GM21515 (cell line): ENCODE measurements at regions not wholly inside any gene's neighbourhood (a gene's known extent, or its start where the extent isn't known, plus 50 kb on each side); places are given as distances from the start of the nearest gene placed in this dataset.
"Not testable (repeated sequence)": the region's sequence is repeated elsewhere in the genome, so short reads cannot be mapped to it uniquely, and the experiment has no call there.

Experiments
- ATAC-seq: cut with Tn5 transposase; IDR thresholded peaks from one replicate; pipeline ENCODE4 v1.9.1; 2021; ENCODE audit not compliant: unreplicated experiment

DNA sequence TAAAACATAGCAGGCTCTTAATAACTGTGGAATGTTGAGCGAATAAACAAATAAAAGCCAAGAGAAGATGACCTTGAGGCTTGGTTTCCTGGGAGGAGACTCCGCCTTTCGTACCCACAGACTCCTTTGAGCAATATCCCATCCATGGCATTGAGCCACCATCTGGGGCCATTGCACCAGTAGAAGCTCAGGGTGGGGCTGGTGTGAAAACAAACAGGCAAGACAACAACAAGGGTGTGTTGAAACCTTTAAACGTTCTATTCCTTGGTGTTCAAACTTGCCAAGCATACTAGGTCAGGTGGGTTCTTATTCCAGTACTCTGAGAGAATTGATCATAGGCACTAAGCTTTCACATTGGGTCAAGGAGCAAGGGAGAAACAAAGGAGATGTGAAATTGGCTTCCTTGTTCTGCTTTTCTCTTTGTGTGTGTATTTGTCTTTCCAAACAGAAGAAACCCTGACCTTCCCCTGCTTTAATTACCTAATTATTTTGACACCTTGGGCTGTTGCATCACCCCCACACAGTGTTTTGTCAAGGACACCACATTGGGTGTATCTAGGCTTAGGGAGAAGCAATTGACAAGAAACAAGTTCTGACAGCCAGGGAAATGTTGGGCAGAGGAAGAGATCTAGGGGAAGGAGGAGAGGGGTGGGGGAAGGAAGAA is 105.1 kb upstream of the BCL6 start:
- no peak for ATAC-seq

DNA sequence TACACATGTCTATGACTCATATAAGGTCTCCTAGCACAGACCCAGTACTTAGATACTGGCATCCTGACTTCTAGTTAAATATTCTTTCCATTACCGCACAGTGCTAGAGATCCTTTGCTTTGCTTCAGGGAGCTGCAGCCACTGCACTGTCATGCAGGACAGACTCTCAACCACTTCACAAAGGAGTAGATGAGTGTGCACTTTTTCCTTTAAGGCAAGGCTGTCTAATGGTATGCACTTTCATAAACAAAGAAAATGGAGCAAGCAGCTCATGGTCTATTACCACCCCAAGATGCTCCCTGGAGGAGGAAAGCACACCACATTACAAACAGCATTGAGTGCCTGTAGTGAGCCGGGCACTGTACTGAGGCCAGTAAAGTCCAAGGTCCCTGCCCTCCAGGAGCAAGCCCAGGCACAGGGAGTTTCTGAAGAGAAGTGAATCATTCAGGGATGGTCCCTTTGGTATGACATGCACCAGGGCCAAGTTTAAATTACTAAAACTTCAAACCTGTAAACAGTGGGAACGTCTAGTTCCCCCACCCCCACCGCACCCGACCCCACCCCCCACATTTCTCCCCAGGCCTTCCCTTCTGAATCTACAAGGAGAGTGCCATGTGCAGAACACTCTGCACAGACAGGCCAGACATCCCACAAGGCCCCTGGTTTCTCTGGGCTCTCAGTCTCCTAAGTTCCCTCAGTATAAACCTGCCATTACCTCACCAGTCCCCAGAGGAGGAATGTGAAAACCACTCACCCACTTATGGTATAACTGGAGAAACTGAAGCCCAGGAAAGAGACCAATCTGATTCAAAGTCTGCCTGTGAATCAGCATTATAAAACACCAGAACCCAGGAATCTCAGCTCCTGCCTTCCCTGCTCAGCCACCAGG is 107.8 kb upstream of the BCL6 start:
- no peak for ATAC-seq

DNA sequence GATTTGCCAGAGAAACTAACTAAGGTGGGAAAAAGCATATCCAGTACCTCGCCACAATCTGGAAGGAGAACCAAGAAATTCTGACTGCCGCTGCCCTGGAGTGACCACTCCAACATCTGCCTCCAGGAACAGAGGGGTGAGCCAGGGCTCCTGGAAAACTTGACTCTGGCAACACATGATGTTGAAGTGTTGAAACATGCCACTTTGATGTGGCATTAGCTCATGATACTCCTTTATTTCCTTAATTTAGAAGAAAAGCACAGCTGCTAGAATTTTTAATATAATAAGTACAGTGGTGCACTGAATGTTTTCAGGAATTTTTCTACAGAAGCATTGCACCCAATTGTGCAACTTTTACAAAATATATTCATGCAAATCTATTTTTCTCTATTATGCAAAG is 109.9 kb upstream of the BCL6 start:
- ATAC-seq = no peak

DNA sequence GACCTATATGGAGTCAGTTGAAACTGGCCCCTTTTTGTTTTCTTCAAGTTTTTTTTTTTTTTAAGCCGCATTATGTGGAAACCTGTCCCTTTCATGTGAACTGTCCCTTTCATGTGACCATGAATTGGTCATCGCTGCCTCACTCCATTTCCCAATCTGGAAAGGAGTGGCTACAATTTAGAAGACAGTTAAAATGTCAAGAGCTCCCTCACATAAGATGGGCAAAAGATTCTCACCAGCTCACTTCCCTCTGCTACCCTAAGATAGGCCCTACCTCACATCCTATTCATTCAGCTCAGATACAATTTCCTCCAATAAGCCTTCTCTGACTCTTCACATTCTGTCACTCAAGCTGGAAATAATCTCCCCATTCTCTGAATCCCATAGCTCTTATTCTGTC is 111.3 kb upstream of the BCL6 start:
- ATAC-seq = no peak

DNA sequence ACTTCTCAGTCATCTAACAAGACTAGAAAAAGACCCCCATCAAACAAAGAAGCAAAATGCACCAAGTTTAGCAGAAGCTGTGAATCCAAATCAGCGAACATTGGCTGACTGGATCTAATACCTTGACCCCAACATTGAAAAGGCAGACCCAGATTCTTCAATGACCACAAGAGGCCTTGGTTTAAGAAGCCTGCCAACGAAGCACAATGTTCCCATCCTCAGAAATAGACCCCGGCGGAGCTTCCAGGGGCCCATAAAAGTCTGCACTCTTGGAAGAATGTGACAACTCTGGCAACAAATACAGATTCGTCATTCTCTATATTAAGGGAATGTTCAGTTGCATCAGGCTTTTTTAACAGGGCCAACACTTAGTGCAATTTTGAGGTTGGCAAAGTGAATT is 112.8 kb upstream of the BCL6 start:
- ATAC-seq = no peak

DNA sequence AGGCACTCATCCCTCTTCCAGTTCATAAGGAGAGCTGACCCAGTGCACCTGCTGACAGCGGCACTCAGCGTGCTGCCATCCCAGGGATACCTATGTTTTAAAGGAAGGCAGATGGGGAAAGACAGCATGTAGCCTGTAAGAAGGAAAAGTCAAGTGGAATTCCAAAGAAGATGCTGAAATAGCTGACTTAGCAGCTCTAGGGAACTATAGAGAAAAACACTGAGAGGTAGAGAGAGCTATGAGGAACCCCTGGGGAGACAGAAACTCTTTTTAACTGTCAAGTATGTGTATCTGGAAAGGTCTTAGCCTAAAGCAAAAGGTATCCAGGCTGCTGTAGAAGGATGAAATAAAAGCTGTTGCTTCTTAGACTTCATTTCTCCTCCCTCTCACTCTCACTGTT is 113.4 kb upstream of the BCL6 start:
- no peak for ATAC-seq

DNA sequence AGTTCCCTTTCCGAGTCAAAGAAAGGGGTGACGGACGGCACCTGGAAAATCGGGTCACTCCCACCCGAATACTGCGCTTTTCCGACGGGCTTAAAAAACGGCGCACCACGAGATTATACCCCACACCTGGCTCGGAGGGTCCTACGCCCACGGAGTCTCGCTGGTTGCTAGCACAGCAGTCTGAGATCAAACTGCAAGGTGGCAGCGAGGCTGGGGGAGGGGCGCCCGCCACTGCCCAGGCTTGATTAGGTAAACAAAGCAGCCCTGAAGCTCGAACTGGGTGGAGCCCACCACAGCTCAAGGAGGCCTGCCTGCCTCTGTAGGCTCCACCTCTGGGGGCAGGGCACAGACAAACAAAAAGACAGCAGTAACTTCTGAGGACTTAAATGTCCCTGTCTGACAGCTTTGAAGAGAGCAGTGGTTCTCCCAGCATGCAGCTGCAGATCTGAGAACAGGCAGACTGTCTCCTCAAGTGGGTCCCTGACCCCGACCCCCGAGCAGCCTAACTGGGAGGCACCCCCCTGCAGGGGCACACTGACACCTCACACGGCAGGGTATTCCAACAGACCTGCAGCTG is 117.5 kb upstream of the BCL6 start:
- not testable (repeated sequence) for ATAC-seq

DNA sequence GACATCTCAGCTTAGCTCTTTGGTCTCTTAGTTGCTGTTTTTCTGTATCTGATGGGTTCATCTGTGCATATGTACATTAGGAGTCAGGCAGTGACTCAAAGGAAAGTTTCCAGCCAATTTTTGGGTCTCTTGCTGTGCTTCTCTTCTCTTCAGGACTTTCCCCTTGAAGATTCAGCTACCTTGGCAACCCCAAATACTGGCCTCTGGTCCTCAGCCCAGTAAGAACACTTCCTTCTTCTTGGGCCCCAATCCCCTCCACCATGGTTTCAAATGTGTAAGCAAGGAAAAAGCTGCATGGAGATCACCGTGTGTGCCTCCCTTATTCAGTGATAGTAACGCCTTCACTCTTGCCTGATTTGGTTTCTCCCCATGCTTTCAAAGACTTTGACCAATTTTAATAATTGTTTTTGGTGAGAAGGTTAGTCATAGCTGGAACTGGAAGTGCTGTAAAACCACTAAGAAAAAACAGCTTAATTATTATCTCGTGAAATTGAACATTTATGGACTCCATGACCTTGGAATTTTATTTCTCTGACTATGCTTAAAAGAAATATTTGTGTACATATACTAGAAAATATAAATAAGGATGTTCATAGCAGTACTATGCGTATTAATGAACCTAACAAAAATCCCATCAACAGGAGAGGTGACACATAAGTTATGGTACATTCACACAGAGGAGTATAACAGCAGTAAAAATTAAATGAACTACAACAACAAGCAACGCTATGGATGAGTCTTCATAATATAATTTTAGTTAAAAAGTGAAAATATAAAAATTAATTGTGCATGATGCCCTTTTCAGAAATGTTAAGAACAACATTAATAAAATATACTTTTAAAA is 125.3 kb upstream of the BCL6 start:
- ATAC-seq = no peak

DNA sequence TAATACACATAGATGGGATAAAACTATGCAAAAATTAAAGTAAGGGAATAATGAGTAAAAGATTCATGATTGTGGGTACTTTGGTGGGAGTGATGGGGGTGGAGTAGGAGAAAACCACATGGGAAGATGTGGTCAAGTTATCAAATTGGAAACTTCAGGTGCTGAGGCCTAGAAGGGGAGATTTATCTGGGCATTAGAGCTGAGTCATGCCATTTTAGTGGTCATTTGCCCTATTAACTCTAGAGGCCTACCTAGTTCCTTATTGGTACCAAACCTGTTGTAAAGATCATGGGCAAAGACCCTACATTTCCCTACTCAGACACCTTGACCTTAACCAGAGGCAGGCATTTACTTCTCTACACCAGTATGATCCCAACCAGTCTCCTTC is 125.9 kb upstream of the BCL6 start:
- no peak for ATAC-seq

DNA sequence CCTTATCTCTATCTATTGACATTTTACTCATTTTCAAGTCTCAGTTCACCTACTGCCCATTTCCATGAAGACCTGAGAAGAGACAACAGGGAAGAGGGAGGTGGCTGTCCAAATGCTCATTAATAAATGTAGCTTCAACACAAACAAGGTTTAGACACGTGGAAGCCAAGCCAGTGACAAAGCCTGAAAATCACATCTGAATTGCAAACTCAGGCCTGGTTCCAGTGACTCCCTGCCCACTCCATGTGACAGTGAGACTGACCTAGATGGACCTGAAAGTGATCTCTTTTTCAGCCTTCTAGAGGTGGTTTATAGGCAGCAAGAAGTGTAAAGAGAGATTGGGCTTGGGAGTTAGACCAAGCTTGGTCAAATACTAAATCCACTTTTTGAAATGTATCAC is 126.6 kb upstream of the BCL6 start:
- ATAC-seq = no peak

DNA sequence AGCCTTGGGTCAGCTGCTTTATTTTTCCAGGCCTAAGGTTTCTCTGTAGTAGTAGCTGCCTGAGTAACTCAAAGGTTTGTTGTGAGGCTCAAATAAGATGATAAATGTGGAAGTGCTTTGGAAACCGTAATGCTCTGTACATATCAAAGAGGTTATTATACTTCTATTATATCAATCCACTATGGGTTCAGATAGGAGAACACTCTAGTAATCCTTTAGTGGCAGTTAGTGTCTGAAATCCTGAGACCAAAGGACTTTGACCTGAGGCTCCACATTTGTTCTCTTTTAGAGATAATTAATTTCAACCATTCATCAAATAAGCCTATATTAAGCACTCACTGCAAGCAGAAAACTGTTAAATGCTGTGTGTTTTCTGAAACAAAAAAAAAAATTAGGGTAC is 128.6 kb upstream of the BCL6 start:
- no peak for ATAC-seq

DNA sequence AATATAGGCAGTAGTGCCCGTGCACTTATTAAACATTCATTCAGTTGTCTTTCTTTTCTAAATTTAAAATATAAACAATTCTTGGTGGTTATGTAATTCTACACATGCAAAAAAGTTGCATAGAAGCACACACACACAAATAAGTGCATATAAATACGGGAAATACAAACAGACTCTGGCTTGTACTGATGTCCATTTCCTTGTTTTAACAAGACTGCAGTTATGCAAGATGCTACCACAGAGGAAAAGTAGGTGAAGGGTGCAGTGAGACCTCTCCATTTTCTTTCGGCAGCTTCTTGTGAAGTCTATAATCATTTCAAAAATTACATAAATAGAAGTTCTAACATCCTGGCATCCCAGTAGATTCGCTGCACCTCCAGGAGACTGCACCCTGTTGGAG is 130.6 kb upstream of the BCL6 start:
- no peak for ATAC-seq

DNA sequence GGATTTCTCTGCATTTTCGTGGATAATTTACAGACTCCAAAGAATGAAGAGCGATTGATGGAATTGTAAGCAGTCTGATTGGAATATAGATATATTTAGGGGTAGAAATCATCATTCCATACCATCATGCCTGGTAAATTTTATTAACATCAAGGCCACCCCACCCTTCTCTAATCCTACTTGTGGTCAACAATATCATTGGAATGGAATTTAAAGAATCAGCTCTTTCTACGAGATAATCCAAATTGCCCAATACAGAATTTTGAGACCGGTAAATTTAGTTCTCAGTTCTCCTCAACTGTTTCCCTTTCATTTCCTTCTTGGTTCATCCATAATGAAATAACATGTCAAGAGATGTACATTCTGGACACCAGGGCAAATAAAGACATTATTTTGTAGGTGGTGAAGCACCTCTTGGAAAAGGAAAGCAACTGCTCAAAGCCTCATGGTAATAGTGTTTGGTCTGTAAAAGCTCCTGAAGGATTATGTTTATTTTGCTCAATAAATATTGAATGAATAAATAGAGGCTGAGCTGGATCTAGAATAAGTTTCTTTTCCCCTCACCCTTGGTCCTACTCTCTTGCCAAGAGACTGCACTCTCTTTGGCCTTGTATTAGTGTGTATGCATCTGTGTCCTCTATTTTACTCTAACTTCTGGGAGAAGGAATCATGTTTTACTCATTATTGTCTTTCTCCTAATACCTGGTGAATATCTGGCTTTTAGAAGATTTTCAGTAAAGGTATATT is 133.7 kb upstream of the BCL6 start:
- ATAC-seq = no peak

DNA sequence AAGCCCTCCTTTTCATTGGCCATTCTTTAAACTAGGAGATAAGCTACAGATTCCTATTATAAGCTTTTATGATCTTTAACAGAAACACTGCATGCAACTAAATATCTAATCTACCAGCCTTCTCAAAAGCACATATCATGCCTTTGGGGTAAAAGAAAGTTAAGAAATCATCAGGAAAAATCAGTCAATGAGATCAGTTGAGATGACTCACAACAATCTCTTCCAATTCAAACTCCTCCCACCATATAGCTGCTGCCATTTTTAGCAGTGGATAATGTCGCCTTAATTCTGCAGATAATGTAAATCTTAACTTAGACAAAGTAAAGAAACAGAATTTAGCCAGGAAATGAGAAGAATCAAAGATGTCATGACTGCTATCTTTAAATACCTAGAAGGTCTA is 135.2 kb upstream of the BCL6 start:
- no peak for ATAC-seq

DNA sequence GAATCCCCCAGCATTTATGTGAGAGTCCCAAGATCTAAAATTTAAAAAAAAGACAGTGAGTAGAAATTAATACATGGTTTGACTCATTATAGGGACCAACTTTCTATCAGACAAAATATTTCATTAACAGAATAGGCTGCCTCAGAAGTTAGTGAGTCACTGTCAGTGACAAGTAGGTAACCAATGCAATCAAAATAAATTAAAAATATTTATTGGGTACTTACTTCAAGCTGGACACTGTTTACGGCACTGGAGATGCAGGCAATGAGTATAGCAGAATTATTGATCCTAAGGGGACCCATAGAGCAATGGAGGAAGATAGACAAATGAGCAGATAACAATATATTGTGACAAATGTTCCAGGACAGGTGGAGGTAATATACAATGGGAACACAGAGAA is 135.6 kb upstream of the BCL6 start:
- ATAC-seq = no peak

DNA sequence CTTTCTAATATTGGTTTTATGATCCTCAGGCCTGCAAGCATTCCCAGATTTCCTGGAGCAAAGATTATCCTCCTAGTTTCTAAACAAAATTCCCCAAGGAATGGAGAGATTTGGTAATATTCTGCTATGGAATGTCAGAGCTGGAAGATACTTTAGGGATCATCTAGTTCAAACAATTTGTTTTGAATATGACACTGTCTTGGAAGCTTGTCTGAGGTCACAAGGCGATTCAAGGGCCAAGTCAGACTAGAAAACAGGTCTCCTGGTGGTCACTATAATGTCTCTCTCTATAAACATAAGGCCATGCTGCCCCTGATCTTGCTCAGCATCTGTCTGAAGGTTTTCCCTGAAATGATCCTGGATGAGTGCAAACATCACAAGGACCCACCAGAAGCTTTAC is 143.4 kb upstream of the BCL6 start:
- no peak for ATAC-seq

DNA sequence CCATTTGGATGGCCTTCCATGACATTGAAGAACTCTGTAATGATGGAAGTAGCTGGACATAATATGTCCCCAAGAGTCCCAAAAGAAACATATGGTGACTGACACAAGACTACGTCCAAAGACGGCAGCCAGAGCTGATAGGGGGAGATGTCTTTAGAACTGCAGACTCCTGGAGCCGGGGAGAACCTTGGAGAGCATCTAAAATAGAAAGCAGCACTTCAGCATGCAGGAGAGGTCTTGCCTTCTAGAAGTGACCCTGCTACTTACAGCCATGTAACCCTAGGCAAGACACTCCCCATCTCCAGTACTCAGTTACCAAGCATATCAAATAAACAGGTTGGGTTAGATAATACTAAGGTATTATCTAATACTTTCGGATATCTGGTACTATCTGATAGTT is 143.8 kb upstream of the BCL6 start:
- ATAC-seq = no peak

DNA sequence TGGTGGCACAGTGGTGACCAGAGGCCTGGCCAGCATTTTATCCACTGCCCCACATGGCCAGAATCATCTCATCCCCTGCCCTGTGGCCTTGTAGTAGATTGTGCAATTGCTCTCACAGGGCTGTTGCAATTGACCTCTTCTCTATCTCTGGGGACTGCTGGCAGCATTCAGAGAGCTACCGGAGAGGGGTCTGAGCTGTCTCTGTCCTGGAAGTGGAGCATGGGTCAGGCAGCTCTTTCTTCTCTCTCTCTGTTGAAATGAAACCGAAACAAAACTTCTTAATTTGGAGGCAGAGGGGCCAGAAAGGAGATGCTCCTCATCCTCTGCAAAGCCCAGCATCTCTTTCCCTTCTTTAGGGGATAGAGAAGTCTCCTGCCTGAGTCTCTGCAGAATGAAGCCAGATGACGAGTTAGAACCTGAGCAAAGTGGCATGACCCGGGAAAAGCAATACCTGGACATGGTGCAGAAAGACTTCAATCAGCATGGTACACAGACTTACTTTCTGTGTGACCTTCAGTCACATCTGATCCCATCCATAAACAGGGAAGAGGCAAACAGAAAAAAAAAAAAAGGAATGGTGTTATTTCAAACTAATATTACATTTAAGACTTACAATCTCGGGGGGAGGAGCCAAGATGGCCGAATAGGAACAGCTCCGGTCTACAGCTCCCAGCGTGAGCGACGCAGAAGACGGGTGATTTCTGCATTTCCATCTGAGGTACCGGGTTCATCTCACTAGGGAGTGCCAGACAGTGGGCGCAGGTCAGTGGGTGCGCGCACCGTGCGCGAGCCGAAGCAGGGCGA is 144.5 kb upstream of the BCL6 start:
- no peak for ATAC-seq

DNA sequence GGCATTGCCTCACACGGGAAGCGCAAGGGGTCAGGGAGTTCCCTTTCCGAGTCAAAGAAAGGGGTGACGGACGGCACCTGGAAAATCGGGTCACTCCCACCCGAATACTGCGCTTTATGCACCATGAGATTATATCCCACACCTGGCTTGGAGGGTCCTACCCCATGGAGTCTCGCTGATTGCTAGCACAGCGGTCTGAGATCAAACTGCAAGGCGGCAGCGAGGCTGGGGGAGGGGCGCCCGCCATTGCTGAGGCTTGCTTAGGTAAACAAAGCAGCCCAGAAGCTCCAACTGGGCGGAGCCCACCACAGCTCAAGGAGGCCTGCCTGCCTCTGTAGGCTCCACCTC is 145.1 kb upstream of the BCL6 start:
- ATAC-seq = not testable (repeated sequence)

DNA sequence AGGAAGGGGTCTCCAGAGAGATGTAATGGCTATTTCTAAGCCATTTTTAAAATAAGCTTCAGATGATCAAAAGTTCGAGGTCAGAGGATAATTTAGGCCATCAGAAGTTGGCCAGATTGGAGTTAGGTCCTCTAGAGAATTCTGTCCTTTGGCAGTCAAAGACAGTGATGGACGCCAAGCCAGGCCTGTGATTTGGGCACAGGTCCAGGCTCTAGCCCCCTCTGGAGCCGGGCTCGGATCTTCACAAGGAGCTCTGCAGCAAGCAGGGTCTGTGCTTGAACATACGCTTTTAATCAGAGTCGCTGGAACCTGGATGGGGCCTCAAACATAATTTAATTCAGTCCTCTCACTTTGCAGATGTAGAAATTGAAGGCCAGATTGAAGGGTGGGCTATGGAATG is 151.4 kb upstream of the BCL6 start:
- ATAC-seq = no peak
